ENCODE measurements at regions not wholly inside any gene's neighbourhood (a gene's known extent, or its start where the extent isn't known, plus 50 kb on each side); places are given as distances from the start of the nearest gene placed in this dataset.

DNA sequence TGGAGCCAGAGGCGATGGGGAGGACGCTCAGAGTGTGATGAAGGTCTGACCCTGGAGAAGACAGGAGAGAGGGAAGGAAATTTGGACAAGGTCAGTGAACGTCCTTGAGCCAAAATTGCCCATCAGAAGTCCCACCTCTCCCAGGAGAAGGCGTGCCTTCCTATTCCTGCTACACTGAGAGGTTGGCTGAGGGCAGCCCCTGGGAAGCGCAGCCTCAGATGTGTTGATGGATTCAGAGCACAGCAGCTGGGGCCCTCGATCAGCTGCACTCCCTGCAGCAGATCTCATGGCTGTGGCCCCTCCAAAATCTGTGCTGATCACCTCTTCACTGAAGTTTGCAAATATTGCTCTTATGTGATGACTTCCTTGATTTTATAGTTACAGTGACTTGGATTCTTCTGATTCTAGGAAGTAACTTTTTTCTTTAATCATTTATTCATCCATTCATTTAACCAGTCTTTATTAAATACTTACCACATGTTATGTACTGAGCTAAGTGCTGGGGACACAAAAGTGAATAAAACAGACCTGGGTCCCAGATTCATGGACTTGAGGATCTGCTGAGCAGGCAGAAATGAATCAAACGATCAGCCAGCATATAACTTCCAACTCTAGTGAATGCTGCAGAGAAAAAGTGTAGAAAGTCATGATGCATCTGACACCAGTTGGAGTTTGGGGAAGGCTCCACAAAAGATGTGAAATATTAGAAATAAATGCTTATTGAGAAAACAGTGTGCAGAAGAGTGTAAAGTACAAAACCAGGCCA, 69.6 kb upstream of the ARMC2 start:
- no peak for DNase-seq (ENCODE audit: low read depth, low spot score)

DNA sequence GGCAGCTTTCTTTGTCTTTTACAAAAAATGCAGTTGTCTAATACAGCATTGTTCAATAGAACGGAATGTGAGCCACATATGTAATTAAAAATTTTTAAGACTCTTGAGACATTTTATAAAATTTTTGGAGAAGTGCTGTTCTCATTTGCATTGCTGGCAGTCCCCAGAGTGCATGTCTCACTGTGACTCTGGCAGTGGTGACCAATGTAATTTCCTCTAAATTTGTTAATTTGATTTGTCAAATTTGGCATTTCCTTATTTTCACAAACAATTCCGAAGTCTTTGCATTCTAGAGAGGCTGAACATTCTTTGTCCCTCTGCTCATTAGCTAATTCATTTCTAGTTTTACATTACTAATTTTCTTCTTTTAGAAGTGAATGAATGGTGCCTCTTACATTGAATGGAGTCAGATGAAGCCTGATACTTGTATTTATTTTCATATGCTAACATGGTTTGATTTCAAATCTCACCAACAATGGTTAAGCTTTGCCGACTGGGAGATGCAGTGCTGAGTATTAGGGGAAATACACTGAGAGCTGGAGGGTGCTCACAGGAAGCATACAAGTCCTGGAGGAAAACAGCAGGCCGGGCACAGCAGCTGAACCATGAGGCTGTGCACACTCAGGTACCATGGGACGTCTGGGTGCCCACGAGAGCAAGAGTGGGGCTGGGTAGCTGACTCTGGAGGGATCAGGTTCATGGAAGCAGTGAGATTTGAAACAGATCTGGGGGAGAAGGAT, 68.5 kb upstream of the ARMC2 start:
- no peak for DNase-seq (ENCODE audit: low read depth, low spot score)

DNA sequence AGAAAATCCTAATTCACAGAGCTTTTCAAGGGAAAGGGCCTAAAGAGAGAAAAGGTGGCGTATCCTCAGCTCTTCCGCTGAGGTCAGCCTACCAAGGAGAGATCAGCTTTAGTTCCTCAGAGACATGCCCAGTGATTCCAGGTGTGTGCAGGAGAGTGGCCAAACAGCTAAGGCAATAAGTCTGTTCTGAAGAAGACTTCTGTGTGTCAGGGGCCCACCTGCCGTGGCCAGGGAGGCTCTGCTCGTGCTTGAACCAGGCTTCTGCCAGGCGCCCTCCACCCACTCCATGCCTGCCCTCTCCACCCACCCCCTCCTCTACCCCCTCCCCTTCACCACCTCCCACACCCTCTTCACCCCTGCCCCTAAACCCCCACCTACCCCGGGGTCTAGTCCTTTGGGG, 67.4 kb upstream of the ARMC2 start:
- no peak for DNase-seq (ENCODE audit: low read depth, low spot score)

DNA sequence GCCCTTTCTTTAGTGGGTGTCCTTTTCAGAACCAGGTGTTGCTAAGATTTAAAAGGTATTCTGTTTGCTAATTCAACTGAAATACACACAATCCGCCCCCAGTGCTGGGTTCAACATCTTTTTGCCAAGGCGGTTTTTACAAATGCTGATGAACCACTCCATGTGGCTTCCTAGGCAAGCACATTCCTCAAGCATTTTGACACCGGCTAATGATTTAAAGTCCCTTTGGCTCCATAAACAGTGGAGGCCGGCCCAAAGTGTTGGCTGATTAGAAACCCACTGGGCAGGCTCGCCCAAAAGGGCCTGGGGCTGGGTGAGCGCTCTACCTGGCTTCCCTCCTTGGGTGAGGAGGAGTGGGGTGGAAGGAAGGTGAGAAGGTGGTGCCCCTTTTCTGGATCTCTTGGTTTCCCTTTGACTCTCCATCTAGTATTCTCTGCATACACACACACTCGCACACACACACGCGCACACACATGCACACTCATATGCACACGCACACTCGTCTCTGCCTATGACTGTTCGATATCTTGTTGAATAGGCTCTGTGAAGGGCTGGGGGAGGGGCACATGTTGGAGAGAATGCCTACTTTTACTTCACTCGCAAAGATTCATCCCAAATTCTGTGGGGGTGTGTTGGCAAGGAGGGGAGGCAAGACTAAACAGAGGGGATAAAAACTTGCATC, 66.7 kb upstream of the ARMC2 start:
- no peak for DNase-seq (ENCODE audit: low read depth, low spot score)

DNA sequence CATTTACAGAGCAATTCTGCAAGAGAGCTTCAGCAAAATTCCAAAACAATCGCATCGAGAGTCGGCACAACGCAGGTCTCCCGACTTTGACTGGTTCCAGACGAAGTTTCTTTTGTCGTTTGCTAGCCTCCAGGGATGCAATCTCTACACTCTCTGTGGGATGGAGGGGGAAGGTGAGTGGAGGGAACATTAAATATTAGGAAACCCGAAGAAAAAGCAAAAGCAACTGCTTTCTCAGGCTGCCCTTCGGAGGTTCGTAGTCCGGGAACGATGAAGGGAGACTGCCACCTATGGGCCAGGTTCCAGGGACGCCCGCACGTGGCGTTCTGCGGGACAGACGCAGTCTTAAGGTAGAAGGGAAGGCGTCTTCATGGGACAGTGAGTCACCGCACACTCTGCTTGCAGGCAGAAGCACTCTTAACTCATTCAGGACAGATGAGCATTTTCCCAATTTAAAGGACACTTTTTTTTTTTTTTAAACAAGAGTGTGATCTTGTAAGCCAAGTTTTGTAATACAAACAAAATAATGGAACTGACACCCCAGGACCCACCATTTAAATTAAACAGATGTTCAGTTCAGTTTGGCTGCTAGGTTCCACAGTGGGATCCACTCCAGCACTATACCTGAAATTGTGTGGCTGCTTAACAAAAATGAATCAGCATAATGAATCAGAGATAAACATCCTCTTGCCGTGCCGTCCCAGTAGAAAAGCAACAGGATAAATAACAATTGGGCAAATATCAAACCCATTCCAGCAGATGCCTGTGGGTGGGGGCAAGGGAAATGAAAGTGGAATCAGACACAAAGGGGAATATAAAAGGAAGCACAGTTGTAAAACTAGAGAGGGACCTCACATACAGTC, 65.8 kb upstream of the ARMC2 start:
- DNase-seq (ENCODE audit: low read depth, low spot score) = peak; percentile 46

DNA sequence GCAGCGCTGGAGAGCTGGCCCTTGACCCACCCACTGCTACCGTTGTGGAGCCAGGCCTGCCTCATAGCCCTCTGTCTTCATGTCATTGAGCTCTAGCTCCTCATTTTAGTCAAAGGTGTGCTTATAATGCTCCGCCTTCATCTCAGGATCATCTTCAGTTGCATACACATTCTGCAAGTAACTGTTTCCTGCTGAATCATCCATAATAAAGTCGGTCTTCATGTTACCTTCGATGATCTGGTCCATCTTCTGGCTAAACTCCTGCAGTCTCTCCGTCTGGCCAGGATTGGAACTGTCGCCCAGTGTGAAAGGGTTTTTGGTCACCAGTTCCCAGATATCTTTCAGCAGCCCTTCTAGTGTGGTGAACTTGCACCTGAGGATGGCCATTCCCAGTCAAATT, 62.6 kb upstream of the ARMC2 start:
- DNase-seq (ENCODE audit: low read depth, low spot score) = no peak

DNA sequence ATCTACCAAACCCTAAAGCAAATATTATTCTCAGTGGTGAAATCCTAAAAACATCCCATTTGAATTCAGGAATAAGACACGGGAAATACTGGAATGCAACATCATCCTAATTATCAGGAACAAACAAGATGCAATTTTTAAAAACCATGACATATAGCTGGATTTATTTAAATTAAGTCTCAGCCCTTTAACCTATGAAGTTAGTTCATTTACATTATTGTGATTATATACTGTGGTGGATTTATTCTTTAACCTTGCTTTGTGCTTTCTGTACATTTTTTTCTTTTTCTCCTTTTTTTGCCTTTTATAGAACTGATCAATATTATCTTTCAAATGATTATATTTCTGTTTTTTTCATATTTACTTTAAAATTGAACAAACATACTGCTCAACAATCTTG, 59.8 kb upstream of the ARMC2 start:
- DNase-seq (ENCODE audit: low read depth, low spot score) = no peak

DNA sequence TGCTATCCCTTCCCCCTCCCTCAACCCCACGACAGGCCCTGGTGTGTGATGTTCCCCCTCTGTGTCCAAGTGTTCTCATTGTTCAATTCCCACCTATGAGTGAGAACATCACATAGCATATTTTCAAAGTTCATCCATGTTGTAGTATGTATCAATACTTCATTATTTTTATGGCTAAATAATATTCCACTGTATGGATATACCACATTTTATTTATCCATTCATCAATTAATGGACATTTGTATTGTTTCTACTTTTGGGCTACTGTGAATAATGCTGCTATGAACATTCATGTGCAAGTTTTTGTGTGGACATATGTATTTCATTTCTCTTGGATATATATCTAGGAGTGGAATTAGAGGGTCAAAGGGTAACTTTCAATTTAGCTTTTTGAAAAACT, 58.7 kb upstream of the ARMC2 start:
- no peak for DNase-seq (ENCODE audit: low read depth, low spot score)

DNA sequence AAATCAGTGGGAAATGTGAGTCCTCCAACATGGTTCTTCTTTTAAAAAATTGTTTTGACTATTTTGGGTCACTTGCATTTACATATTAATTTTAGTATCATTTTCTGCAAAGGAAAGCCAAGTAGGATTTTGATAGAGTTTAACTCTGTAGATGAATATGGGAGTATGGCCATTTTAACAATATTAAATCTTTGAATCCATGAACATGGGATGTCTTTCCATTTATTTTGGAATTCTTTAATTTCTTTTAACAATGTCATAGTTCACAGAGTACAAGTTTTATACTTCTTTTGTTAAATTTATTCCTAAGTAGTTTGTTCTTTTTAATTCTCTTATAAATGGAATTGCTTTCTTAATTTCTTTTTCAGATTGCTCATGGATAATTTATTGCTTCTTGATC, 56.5 kb upstream of the ARMC2 start:
- DNase-seq (ENCODE audit: low read depth, low spot score) = no peak

DNA sequence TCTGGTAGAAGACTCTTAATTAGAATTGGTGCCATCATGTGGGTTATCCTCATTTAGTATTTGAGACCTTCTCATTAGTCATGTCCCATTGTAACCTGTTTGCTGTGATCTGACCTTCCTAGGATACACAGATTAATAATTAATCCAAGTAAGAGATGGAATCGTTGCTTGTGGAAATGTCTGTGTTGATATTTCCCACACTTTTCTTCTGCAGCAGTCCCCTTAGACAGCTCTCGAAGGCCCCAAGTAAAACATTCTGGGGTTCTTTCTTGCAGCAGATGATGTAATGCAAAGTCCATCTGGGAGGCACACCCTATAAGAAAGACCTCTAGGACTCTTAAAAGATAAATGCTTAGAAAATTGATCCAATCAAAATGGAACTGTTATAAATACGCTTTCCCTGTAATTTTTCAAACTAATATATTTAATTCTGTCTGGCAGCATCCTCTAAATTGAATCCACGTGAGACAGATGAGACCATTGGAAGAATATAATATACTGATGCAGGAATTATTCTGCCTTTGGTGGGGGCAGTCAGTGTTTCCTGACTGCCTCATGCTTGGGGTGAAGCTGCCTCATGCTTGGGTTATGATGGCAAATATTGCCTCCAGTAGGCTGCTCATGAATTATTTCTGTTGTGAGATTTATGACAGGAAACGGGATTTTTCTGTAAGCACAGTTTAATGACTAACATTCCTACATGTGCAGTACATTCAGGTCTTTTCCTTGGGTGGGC, 54.5 kb upstream of the ARMC2 start:
- no peak for DNase-seq (ENCODE audit: low read depth, low spot score)

DNA sequence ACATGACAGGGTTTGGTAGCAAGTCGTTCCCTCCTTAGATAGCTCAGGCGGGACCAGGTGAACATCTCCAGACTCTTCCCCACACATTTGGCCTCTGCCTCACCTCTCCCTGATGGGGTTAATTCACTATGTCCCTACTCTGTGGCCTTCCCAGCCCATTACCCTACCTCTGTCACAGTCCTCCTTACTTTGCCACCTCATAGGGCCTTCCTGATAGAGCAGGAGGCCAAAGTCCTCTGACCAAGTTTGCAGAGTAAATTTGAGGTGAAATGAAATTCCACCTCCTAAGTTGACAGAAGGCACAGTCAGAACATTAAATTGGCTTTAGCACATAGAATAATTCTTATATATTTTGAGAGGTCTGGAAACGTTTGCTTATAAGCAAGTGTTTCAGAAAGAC, 53.1 kb upstream of the ARMC2 start:
- no peak for DNase-seq (ENCODE audit: low read depth, low spot score)

DNA sequence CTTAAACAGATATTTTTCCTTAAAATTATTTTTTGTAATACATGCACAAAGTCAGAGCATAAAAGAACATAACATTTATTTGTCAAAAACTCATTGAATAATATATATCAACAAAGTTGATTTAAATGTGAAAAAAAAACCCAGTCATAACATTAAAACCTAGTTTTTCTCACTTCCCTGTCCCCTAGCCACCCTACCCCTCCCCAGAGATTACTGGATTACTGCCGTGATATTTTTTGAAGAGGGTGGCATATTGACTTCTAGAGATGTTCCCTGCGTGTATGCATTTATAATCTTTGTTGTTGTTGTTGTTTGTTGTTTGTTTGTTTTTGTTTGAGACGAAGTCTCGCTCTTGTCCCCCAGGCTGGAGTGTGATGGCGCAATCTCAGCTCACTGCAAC, 52.4 kb upstream of the ARMC2 start:
- no peak for DNase-seq (ENCODE audit: low read depth, low spot score)

DNA sequence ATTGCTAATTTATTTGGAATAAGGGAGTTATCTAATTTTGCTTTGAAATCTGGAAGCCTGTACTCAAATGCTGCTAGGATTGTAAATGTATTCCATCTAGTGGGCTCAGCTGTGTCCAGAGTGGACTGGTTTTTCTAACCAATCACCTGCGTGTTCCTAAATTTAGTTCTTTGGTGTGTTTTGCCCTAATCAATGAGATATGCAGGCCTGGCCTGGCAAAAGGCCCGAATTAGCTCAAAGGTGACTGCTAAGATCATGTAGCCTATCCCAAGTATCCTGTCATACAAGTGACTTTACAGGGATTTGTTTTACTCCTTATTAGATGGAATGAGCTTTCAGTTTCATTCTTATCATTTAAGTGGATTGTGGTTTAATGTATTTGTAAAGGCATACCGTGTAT, 51.3 kb upstream of the ARMC2 start:
- DNase-seq (ENCODE audit: low read depth, low spot score) = no peak

DNA sequence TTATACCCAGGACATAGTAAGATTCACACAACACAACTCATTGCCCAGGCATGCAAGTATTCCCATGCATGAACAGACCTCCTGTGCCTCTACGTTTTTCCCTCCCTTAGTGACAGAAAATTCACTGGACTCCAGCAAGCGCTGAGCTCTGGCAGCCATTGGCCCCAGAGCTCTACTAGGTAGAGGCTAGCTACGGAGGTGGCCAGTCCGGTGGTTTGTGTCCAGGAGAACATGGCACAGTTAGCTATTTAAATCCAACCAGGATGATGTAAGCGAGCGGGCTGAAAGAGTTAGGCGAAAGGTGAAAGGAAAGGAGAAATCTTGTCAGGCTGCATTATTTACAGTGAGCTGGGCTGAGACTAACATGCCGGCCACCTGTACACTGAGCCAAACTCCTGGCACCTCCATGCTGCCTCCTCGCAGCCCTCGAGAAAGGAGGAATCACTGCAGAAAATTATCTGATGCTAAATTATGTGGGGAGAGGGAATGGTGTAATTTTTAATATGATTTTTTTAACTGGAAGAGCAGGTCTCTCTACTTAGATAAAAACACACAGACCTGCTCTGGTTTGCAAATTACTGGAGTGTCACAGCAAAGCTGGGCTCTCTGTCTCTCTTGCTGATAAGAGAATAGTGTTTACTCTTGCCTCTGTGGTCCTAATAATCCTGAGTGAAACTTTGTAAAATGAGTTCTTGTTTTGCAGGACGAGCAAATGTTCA, 50.1 kb upstream of the ARMC2 start:
- no peak for DNase-seq (ENCODE audit: low read depth, low spot score)

All from smooth muscle cell of the brain vasculature (primary cell).